HL-60 (cell line): ENCODE measurements at regions not wholly inside any gene's neighbourhood (a gene's known extent, or its start where the extent isn't known, plus 50 kb on each side); places are given as distances from the start of the nearest gene placed in this dataset.

ENCODE experiments used
- DNase-seq, 2 experiments: peaks; one replicate each; pipeline ENCODE4 v3.0.0-alpha.2; 2010 to 2020; ENCODE audit warnings: low read depth in 1 of 2, low spot score in 1 of 2
- H3K27ac ChIP-seq: fragments of 250-450 bp; sonication (Bioruptor Pico); replicated peaks from 2 replicates; pipeline ENCODE4 v1.5.1; 2020; ENCODE audit warnings: mild to moderate bottlenecking, moderate library complexity
- H3K27me3 ChIP-seq: fragments of 250-450 bp; sonication (Bioruptor Pico); 2 replicates; pipeline ENCODE4 v1.5.1; 2021; ENCODE audit warnings: mild to moderate bottlenecking, moderate library complexity; ENCODE audit not compliant: insufficient read depth, poor library complexity, severe bottlenecking
- H3K4me3 ChIP-seq: replicated peaks from 2 replicates; pipeline ENCODE4 v1.5.1; 2011; ENCODE audit warnings: mild to moderate bottlenecking, control low read depth, low read length; ENCODE audit not compliant: insufficient read depth
- CTCF ChIP-seq: IDR thresholded peaks from one replicate; pipeline ENCODE4 v1.5.1; 2011; ENCODE audit warnings: low read length, control low read depth, inconsistent platforms; ENCODE audit not compliant: insufficient read depth
- GABPA ChIP-seq: IDR thresholded peaks from 2 replicates; pipeline ENCODE4 v1.6.1; 2012; ENCODE audit warnings: low read depth
- POLR2AphosphoS5 ChIP-seq: IDR thresholded peaks from 2 replicates; pipeline ENCODE4 v1.6.1; 2012; ENCODE audit warnings: low read depth
- REST ChIP-seq: IDR thresholded peaks from 2 replicates; pipeline ENCODE4 v1.6.1; 2012; ENCODE audit warnings: low read depth; ENCODE audit not compliant: insufficient replicate concordance
- SPI1 ChIP-seq: IDR thresholded peaks from 2 replicates; pipeline ENCODE4 v1.6.1; 2012; ENCODE audit warnings: low read depth, mild to moderate bottlenecking, borderline replicate concordance

- Histone ChIP-seq H3K4me3 (no peak overlapping the region), H3K27ac (no peak overlapping the region), H3K27me3 (no peaks in the 10 kb centered on the region)
- no peak for TF ChIP-seq POLR2AphosphoS5
- TF ChIP-seq SPI1, result no peak
- DNase-seq, result no peak
Observed at GRCh38 chr12:115062741-115063140, 378.8 kb upstream of the TBX3 start.

GRCh38 chr12:115060477-115061168 lies 376.6 kb upstream of the TBX3 start:
- TF ChIP-seq REST, result no peak
- no peak for TF ChIP-seq POLR2AphosphoS5
- no peak for TF ChIP-seq SPI1
- TF ChIP-seq CTCF, result no peak
- no peak for TF ChIP-seq GABPA
- Histone ChIP-seq H3K4me3 (no peak overlapping the region), H3K27ac (no peak overlapping the region), H3K27me3 (no peaks in the 10 kb centered on the region)
- no peak for DNase-seq

GRCh38 chr12:115057445-115057844 lies 373.5 kb upstream of the TBX3 start:
- Histone ChIP-seq H3K4me3 (no peak overlapping the region), H3K27ac (no peak overlapping the region), H3K27me3 (no peaks in the 10 kb centered on the region)
- DNase-seq, result no peak
- no peak for TF ChIP-seq POLR2AphosphoS5
- TF ChIP-seq CTCF, result no peak
- TF ChIP-seq REST, result no peak
- TF ChIP-seq GABPA, result no peak
- TF ChIP-seq SPI1, result no peak

- Histone ChIP-seq H3K27ac (no peak overlapping the region), H3K27me3 (no peaks in the 10 kb centered on the region), H3K4me3 (no peak overlapping the region)
- no peak for DNase-seq
- TF ChIP-seq POLR2AphosphoS5, result no peak
- no peak for TF ChIP-seq SPI1
- TF ChIP-seq CTCF, result no peak
- TF ChIP-seq REST, result no peak
Observed at GRCh38 chr12:115051378-115051777, 367.4 kb upstream of the TBX3 start.
